CD4-positive, alpha-beta memory T cell (primary cell): ENCODE measurements at regions not wholly inside any gene's neighbourhood (a gene's known extent, or its start where the extent isn't known, plus 50 kb on each side); places are given as distances from the start of the nearest gene placed in this dataset.

Experiments used
- CTCF ChIA-PET: fragments of 350-600 bp; sonication (Branson Sonifier 250); formaldehyde crosslinking; loops from one replicate; lab custom pipeline; 2021; ENCODE audit warnings: inconsistent platforms; ENCODE audit not compliant: partially characterized antibody; lab: Charles Lee
- POLR2A ChIA-PET: fragments of 350-600 bp; sonication (Branson Sonifier 250); formaldehyde crosslinking; loops from one replicate; lab custom pipeline; 2021; ENCODE audit not compliant: partially characterized antibody; lab: Charles Lee
- DNase-seq, 5 donors: peaks; one replicate each; pipeline versions ENCODE4 v3.0.0 to v3.0.0-alpha.2; 2020 to 2022; ENCODE audit warnings: mixed read lengths in 1 of 5
- H3K27ac ChIP-seq: one replicate; pipeline ENCODE4 v1.7.0; 2013; ENCODE audit warnings: low read depth, low read length
- H3K27me3 ChIP-seq: 2 replicates; pipeline ENCODE4 v1.7.0; 2013; ENCODE audit warnings: mild to moderate bottlenecking, low read length, moderate library complexity; ENCODE audit not compliant: insufficient read depth
- H3K36me3 ChIP-seq: 2 replicates; pipeline ENCODE4 v1.7.0; 2013; ENCODE audit warnings: mild to moderate bottlenecking, low read length, moderate library complexity; ENCODE audit not compliant: insufficient read depth
- H3K4me1 ChIP-seq: 2 replicates; pipeline ENCODE4 v1.7.0; 2013; ENCODE audit warnings: mild to moderate bottlenecking, low read length, moderate library complexity; ENCODE audit not compliant: insufficient read depth
- H3K4me3 ChIP-seq, 2 donors: one replicate each; pipeline ENCODE4 v1.7.0; 2013; ENCODE audit warnings: low read length in 2 of 2, mild to moderate bottlenecking in 1 of 2
- H3K9me3 ChIP-seq, 2 donors: one replicate each; pipeline ENCODE4 v1.7.0; 2013; ENCODE audit warnings: low read length in 2 of 2, control low read depth in 1 of 2; ENCODE audit not compliant: control insufficient read depth in 1 of 2
- H3K27ac Mint-ChIP-seq, 7 donors: one replicate each; pipeline ENCODE4 v1.8.0; 2020 to 2021; ENCODE audit warnings: mixed read lengths in 7 of 7, mild to moderate bottlenecking in 6 of 7, inconsistent platforms in 3 of 7, moderate library complexity in 3 of 7
- H3K27me3 Mint-ChIP-seq, 2 donors: one replicate each; pipeline ENCODE4 v1.8.0; 2020 to 2021; ENCODE audit warnings: mixed read lengths in 2 of 2
- H3K36me3 Mint-ChIP-seq, 2 donors: one replicate each; pipeline ENCODE4 v1.8.0; 2020 to 2021; ENCODE audit warnings: mixed read lengths in 2 of 2, inconsistent platforms in 1 of 2, mild to moderate bottlenecking in 1 of 2
- H3K4me1 Mint-ChIP-seq, 4 donors: one replicate each; pipeline ENCODE4 v1.8.0; 2020 to 2021; ENCODE audit warnings: mixed read lengths in 4 of 4, mild to moderate bottlenecking in 1 of 4
- H3K4me3 Mint-ChIP-seq, 8 donors: one replicate each; pipeline ENCODE4 v1.8.0; 2020 to 2021; ENCODE audit warnings: mixed read lengths in 8 of 8, mild to moderate bottlenecking in 7 of 8, moderate library complexity in 6 of 8, inconsistent platforms in 3 of 8
- H3K9me3 Mint-ChIP-seq, 8 donors: one replicate each; pipeline ENCODE4 v1.8.0; 2020 to 2021; ENCODE audit warnings: mixed read lengths in 8 of 8, mild to moderate bottlenecking in 5 of 8, inconsistent platforms in 3 of 8, moderate library complexity in 1 of 8
- intact Hi-C: fragments of 100-400 bp; cut with micrococcal nuclease; formaldehyde crosslinking; loops from one replicate; pipeline ENCODE4 v1.15.1; 2023

DNA sequence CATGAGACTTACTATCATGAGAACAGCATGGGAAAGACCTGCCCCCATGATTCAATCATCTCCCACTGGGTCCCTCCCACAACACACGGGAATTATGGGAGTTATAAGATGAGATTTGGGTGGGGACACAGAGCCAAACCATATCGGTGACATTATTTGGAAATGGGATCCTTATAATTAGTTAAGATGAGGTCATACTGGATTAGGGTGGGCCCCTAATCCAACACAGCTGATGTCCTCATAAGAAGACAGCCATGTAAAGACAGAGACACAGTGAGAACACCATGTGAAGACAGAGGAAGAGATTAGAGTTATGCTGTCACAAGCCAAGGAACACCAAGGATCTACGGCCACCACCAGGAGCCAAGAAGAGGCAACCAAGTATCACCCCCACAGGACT lies 161.7 kb downstream of the SPTSSA start:
- ChIA-PET POLR2A (no interaction called here), CTCF (interaction anchor here (1.2 to 2.4 kb wide), 3 partner anchors 14 to 31 kb away, joined by 3 to 8 read pairs (median 4); no protein-coding TSS in a partner anchor)
- intact Hi-C loops, result no loop called here
- no peaks in the 10 kb centered on the region for H3K4me1 ChIP-seq
- no peaks in the 10 kb centered on the region for H3K36me3 ChIP-seq
- no peak overlapping the region for H3K27ac ChIP-seq
- peaks cover 8 to 9% of the 10 kb centered on the region in 2 donors for H3K27me3 Mint-ChIP-seq
- no peak overlapping the region for H3K4me3 ChIP-seq
- DNase-seq, result no peak
- H3K36me3 Mint-ChIP-seq, result no peaks in the 10 kb centered on the region
- H3K4me1 Mint-ChIP-seq, result no peaks in the 10 kb centered on the region
- no peaks in the 10 kb centered on the region for H3K9me3 ChIP-seq
- H3K27me3 ChIP-seq, result no peaks in the 10 kb centered on the region
- H3K9me3 Mint-ChIP-seq, result no peaks in the 10 kb centered on the region
- H3K27ac Mint-ChIP-seq, result peak overlapping the region in 1 of 7 donors; percentile 29
- H3K4me3 Mint-ChIP-seq, result no peak overlapping the region

DNA sequence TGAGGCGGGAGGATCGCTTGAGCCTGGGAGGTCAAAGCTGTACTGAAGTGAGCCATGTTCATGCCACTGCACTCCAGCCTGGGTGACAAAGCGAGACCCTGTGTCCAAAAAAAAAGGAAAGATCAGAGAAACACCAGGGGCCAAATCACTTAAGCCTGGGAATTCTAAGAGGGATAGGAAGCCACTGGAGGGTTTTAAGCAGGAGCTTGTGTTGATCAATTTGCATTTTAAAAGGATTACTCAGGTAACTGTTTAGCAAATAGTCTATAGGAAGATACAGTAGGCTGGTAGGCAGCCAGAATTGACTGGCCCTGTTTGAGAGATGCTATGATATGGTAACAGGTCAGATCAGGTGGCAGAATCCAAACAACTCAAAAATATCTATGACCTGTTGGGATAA lies 162.7 kb downstream of the SPTSSA start:
- Mint-ChIP-seq H3K27me3 (peaks cover 4 to 6% of the 10 kb centered on the region in 2 donors), H3K36me3 (no peaks in the 10 kb centered on the region), H3K4me1 (no peaks in the 10 kb centered on the region), H3K4me3 (no peak overlapping the region), H3K27ac (no peak overlapping the region), H3K9me3 (no peaks in the 10 kb centered on the region)
- Histone ChIP-seq H3K4me3 (no peak overlapping the region), H3K9me3 (no peaks in the 10 kb centered on the region), H3K36me3 (no peaks in the 10 kb centered on the region), H3K27me3 (no peaks in the 10 kb centered on the region), H3K27ac (no peak overlapping the region), H3K4me1 (no peaks in the 10 kb centered on the region)
- DNase-seq, result no peak
- intact Hi-C loops, result no loop called here
- ChIA-PET CTCF (interaction anchor here (2.4 kb wide), 1 partner anchor 24 kb away, joined by 8 read pairs; no protein-coding TSS in a partner anchor), POLR2A (no interaction called here)

DNA sequence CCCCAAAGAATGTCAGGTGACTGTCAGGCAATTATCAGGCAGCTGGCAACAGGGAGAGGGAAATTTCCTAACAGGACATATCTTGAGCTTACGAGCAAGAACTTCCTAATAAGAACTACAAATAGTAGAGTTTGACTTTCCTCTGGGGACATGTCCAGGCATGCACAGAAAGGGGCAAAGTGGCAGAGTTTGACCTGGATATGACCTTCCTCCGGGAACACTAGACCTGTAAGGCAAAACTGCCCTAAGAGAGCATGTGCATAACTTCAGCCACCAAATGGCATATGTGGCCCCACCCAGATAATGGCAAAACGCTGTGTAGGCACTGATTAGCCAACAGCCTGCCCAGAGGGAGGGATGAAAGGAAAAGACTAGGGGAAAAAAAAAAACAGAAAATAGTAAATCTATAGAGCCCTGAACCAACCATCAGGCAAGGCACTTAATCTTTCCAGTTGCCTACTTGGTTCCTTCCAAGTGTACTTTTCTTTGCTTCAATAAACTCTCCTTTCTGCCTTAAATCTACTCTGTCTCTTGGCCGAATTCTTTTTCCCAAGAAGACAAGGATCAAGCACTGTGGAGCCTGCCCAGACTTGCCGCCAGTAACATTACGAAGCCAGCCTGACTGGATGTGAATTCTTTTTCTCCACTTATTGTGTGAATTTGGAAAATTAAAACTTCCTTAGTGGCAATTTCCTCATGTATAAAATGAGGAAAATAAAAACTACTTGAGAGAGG lies 164.1 kb downstream of the SPTSSA start:
- Histone ChIP-seq H3K27ac (no peak overlapping the region), H3K36me3 (no peaks in the 10 kb centered on the region), H3K4me3 (no peak overlapping the region), H3K9me3 (no peaks in the 10 kb centered on the region), H3K27me3 (no peaks in the 10 kb centered on the region), H3K4me1 (no peaks in the 10 kb centered on the region)
- ChIA-PET CTCF (interaction anchor here (1.0 kb wide), 1 partner anchor 58 kb away, joined by 3 read pairs; no protein-coding TSS in a partner anchor), POLR2A (interaction anchor here (0.6 kb wide), 1 partner anchor 35 kb away, joined by 3 read pairs; no protein-coding TSS in a partner anchor)
- no peak overlapping the region for H3K4me3 Mint-ChIP-seq
- peaks cover 4 to 7% of the 10 kb centered on the region in 2 donors for H3K27me3 Mint-ChIP-seq
- no peaks in the 10 kb centered on the region for H3K36me3 Mint-ChIP-seq
- intact Hi-C loops, result no loop called here
- H3K4me1 Mint-ChIP-seq, result no peaks in the 10 kb centered on the region
- H3K27ac Mint-ChIP-seq, result no peak overlapping the region
- DNase-seq, result no peak
- no peaks in the 10 kb centered on the region for H3K9me3 Mint-ChIP-seq

DNA sequence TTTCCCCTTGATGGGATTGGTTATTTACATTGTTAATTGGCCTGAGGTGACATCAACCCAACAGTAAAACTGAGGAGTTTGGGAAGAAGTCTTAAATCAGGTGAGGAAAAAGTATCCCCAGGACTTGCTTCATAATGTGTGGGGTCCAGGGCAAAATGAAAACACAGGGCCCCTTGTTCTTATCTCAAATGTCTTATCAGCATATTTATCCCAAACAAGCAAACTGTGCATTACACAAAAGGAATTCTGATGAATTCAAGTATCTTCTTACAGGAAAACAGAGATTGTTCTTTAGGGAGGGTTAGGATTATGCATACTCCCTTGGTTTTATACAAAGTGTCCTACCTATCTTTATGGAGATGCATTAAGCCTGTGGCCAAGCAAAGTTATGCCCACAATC lies 178.4 kb downstream of the SPTSSA start:
- H3K9me3 ChIP-seq, result no peaks in the 10 kb centered on the region
- H3K27me3 Mint-ChIP-seq, result no peaks in the 10 kb centered on the region

DNA sequence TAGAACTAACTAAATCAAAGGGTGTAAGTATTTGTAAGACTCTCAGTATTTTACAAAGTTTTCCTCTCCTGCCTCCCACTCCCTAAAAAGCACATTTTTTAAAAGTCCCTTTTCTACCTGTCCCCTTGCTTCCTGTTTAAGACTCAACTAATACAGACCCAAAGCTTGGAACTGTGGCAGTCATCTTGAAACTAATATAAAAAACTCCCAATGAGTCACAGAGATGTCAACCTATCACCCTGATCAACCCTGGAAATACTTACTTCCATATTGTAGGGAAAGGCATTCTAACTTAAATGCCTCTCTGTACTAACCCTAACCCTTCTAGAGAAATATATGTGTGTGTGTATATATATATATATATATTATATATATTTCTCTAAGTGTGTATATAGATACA lies 184.8 kb downstream of the SPTSSA start:
- no peaks in the 10 kb centered on the region for H3K27me3 ChIP-seq
- Mint-ChIP-seq H3K27me3 (no peaks in the 10 kb centered on the region), H3K36me3 (no peaks in the 10 kb centered on the region), H3K4me3 (no peak overlapping the region), H3K27ac (no peak overlapping the region), H3K4me1 (no peaks in the 10 kb centered on the region), H3K9me3 (peaks cover 0 to 11% (median 3%) of the 10 kb centered on the region in 8 donors)
- DNase-seq, result no peak
- no peaks in the 10 kb centered on the region for H3K9me3 ChIP-seq
- intact Hi-C loops, result no loop called here
- no peaks in the 10 kb centered on the region for H3K4me1 ChIP-seq
- H3K27ac ChIP-seq, result no peak overlapping the region
- H3K36me3 ChIP-seq, result no peaks in the 10 kb centered on the region
- H3K4me3 ChIP-seq, result no peak overlapping the region
- ChIA-PET POLR2A (no interaction called here), CTCF (no interaction called here)

More for the DNA sequence above, 178.4 kb downstream of the SPTSSA start:
- intact Hi-C loops, result no loop called here
- H3K27me3 ChIP-seq, result no peaks in the 10 kb centered on the region
- ChIA-PET CTCF (no interaction called here), POLR2A (no interaction called here)
- no peaks in the 10 kb centered on the region for H3K4me1 ChIP-seq
- no peaks in the 10 kb centered on the region for H3K36me3 ChIP-seq
- no peaks in the 10 kb centered on the region for H3K4me1 Mint-ChIP-seq
- H3K9me3 Mint-ChIP-seq, result peaks cover 0 to 11% (median 3%) of the 10 kb centered on the region in 8 donors
- H3K27ac Mint-ChIP-seq, result no peak overlapping the region
- no peak overlapping the region for H3K4me3 Mint-ChIP-seq
- no peak overlapping the region for H3K4me3 ChIP-seq
- no peaks in the 10 kb centered on the region for H3K36me3 Mint-ChIP-seq
- DNase-seq, result no peak
- no peak overlapping the region for H3K27ac ChIP-seq

DNA sequence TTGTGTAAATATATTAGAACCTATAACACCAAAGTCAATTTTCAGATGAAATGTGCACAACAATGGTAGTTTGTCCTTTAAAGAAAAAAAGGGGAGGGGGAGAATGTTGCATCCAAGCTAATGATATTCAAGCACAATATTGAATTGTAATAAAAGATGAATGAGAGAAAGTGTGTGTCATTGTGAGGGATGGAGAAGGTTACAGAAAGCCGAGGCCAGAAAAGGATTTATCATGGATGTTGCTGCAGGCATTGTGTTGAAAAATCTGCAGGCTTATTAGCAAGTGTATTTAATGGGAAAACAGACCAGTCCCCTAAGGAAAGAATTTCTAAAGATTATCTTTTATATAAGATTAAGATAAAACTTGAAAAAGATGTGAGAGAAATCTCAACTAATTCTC lies 186.5 kb downstream of the SPTSSA start:
- Mint-ChIP-seq H3K4me1 (no peaks in the 10 kb centered on the region), H3K27ac (no peak overlapping the region), H3K4me3 (no peak overlapping the region), H3K9me3 (peaks cover 0 to 5% (median under 1%) of the 10 kb centered on the region in 8 donors), H3K27me3 (peaks cover 8 to 9% of the 10 kb centered on the region in 2 donors), H3K36me3 (no peaks in the 10 kb centered on the region)
- DNase-seq, result no peak
- CTCF ChIA-PET, result no interaction called here
- Histone ChIP-seq H3K27me3 (no peaks in the 10 kb centered on the region), H3K4me3 (no peak overlapping the region), H3K4me1 (no peaks in the 10 kb centered on the region), H3K36me3 (no peaks in the 10 kb centered on the region), H3K27ac (no peak overlapping the region), H3K9me3 (no peaks in the 10 kb centered on the region)
- intact Hi-C loops, result no loop called here
- POLR2A ChIA-PET, result no interaction called here

DNA sequence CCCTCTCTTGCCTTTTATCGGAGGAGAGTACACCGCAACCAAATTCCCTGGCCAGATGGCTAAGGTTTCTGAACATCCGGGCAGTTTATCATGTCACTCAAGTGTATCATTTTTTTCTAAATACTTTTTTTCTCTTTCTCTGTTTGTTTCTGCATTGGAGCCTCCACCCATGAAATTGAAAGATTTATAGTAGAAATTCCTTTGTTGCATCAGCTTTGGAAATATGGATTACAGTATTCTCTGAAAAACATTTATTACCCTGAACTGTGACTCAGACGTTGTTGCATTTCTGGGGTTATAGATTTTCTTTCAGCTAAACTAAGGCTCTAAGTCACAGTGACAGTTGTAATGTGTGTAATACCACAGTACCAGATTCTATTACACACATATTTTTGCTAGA lies 187.0 kb downstream of the SPTSSA start:
- intact Hi-C loops, result no loop called here
- Mint-ChIP-seq H3K27ac (no peak overlapping the region), H3K27me3 (peaks cover 9 to 11% of the 10 kb centered on the region in 2 donors), H3K4me3 (no peak overlapping the region), H3K9me3 (peaks cover 0 to 5% (median 0%) of the 10 kb centered on the region in 8 donors), H3K4me1 (no peaks in the 10 kb centered on the region), H3K36me3 (no peaks in the 10 kb centered on the region)
- ChIA-PET POLR2A (no interaction called here), CTCF (no interaction called here)
- Histone ChIP-seq H3K27me3 (no peaks in the 10 kb centered on the region), H3K27ac (no peak overlapping the region), H3K36me3 (no peaks in the 10 kb centered on the region), H3K9me3 (no peaks in the 10 kb centered on the region), H3K4me3 (no peak overlapping the region), H3K4me1 (no peaks in the 10 kb centered on the region)
- no peak for DNase-seq
